CD14-positive monocyte (primary cell): ENCODE measurements at regions not wholly inside any gene's neighbourhood (a gene's known extent, or its start where the extent isn't known, plus 50 kb on each side); places are given as distances from the start of the nearest gene placed in this dataset.
A peak's percentile ranks its signal among the peaks of the same experiment; 100 is the strongest.

ENCODE experiments used
- DNase-seq, 3 donors: peaks; one replicate each; pipeline ENCODE4 v3.0.0-alpha.2; 2011 to 2022
- H2AFZ ChIP-seq: 2 replicates; pipeline ENCODE4 v1.6.0; 2012; ENCODE audit warnings: mild to moderate bottlenecking, low read depth, low read length, inconsistent platforms; ENCODE audit not compliant: insufficient read depth, poor library complexity, severe bottlenecking
- H3K27ac ChIP-seq, 2 donors: 1 replicate in 1 of 2; 2 replicates in 1 of 2; pipeline ENCODE4 v1.5.1; 2012 to 2013; ENCODE audit warnings: low read length in 2 of 2, control low read depth in 1 of 2, inconsistent platforms in 1 of 2, low read depth in 1 of 2, mild to moderate bottlenecking in 1 of 2
- H3K27me3 ChIP-seq, 2 donors: one replicate each; pipeline versions ENCODE4 v1.6.0 to v1.6.1; 2011 to 2013; ENCODE audit warnings: low read length in 2 of 2; ENCODE audit not compliant: control insufficient read depth in 2 of 2, insufficient read depth in 2 of 2
- H3K36me3 ChIP-seq, 2 donors: replicated peaks in 1 of 2; 1 replicate in 1 of 2; 2 replicates in 1 of 2; pipeline versions ENCODE4 v1.5.1 to v1.6.1; 2012 to 2013; ENCODE audit warnings: low read length in 2 of 2, control low read depth in 1 of 2, inconsistent platforms in 1 of 2, mild to moderate bottlenecking in 1 of 2; ENCODE audit not compliant: insufficient read depth in 2 of 2, control insufficient read depth in 1 of 2
- H3K4me1 ChIP-seq, 2 donors: 1 replicate in 1 of 2; 2 replicates in 1 of 2; pipeline versions ENCODE4 v1.5.1 to v1.6.1; 2012 to 2013; ENCODE audit warnings: low read length in 2 of 2, control low read depth in 1 of 2, inconsistent platforms in 1 of 2, mild to moderate bottlenecking in 1 of 2, moderate library complexity in 1 of 2; ENCODE audit not compliant: insufficient read depth in 2 of 2, control insufficient read depth in 1 of 2
- H3K4me2 ChIP-seq: replicated peaks from 2 replicates; pipeline ENCODE3; 2012; ENCODE audit warnings: low read length, moderate library complexity, mild to moderate bottlenecking; ENCODE audit not compliant: poor library complexity, severe bottlenecking; ENCODE audit errors: extremely low read depth
- H3K4me3 ChIP-seq, 3 experiments: fragments of 200-600 bp in 1 of 3; sonication (generic) in 1 of 3; replicated peaks in 1 of 3; 1 replicate in 2 of 3; 2 replicates in 1 of 3; pipeline ENCODE4 v1.5.1; 2011 to 2013; ENCODE audit warnings: low read length in 3 of 3, mild to moderate bottlenecking in 3 of 3, control low read depth in 2 of 3, low read depth in 2 of 3, inconsistent platforms in 1 of 3, moderate library complexity in 1 of 3
- H3K79me2 ChIP-seq: 2 replicates; pipeline ENCODE4 v1.6.0; 2012; ENCODE audit warnings: mild to moderate bottlenecking, control low read depth, inconsistent platforms, low read length, moderate library complexity; ENCODE audit not compliant: insufficient read depth
- H3K9ac ChIP-seq: 2 replicates; pipeline ENCODE4 v1.6.0; 2017; ENCODE audit warnings: low read length, mild to moderate bottlenecking; ENCODE audit not compliant: insufficient read depth, poor library complexity, severe bottlenecking
- H3K9me3 ChIP-seq, 2 donors: replicated peaks in 1 of 2; 1 replicate in 1 of 2; 2 replicates in 1 of 2; pipeline versions ENCODE4 v1.5.1 to v1.6.1; 2012 to 2013; ENCODE audit warnings: low read length in 2 of 2, control low read depth in 1 of 2; ENCODE audit not compliant: control insufficient read depth in 1 of 2, insufficient read depth in 1 of 2
- H4K20me1 ChIP-seq: 2 replicates; pipeline ENCODE4 v1.6.0; 2012; ENCODE audit warnings: mild to moderate bottlenecking, low read length, control low read depth, moderate library complexity; ENCODE audit not compliant: insufficient read depth
- H3K27ac Mint-ChIP-seq, 7 donors: one replicate each; pipeline ENCODE4 v1.8.0; 2020; ENCODE audit warnings: mild to moderate bottlenecking in 7 of 7, mixed read lengths in 7 of 7, moderate library complexity in 6 of 7, inconsistent platforms in 2 of 7
- H3K27me3 Mint-ChIP-seq, 3 donors: one replicate each; pipeline ENCODE4 v1.8.0; 2021 to 2022; ENCODE audit warnings: low read depth in 3 of 3, mild to moderate bottlenecking in 3 of 3, mixed read lengths in 3 of 3, moderate library complexity in 3 of 3, inconsistent platforms in 1 of 3
- H3K36me3 Mint-ChIP-seq, 2 donors: one replicate each; pipeline ENCODE4 v1.8.0; 2020; ENCODE audit warnings: mixed read lengths in 2 of 2, inconsistent platforms in 1 of 2, mild to moderate bottlenecking in 1 of 2
- H3K4me1 Mint-ChIP-seq: one replicate; pipeline ENCODE4 v1.8.0; 2020; ENCODE audit warnings: mild to moderate bottlenecking, mixed read lengths
- H3K4me3 Mint-ChIP-seq, 2 donors: one replicate each; pipeline ENCODE4 v1.8.0; 2020; ENCODE audit warnings: mild to moderate bottlenecking in 2 of 2, mixed read lengths in 2 of 2, moderate library complexity in 1 of 2
- H3K9me3 Mint-ChIP-seq, 7 donors: one replicate each; pipeline ENCODE4 v1.8.0; 2020 to 2022; ENCODE audit warnings: mixed read lengths in 7 of 7, mild to moderate bottlenecking in 6 of 7, moderate library complexity in 6 of 7, inconsistent platforms in 2 of 7
- CTCF ChIP-seq: fragments of 200-600 bp; IDR thresholded peaks from one replicate; pipeline ENCODE4 v1.8.0; 2022; ENCODE audit warnings: antibody characterized with exemption, mild to moderate bottlenecking
- WGBS: methylation state at CpG from one replicate; pipeline ENCODE4 v1.1.5; 2013; ENCODE audit warnings: missing lambda C conversion rate; ENCODE audit not compliant: insufficient coverage; 5-methylcytosine and 5-hydroxymethylcytosine counted together
- intact Hi-C, 2 donors: fragments of 100-400 bp; cut with micrococcal nuclease; formaldehyde crosslinking; loops; one replicate each; pipeline versions ENCODE4 v1.15.0 to v1.15.1; 2023

- H3K4me1 ChIP-seq, result peaks cover 7 to 9% of the 10 kb centered on the region in 2 donors
- no peak overlapping the region for H3K9ac ChIP-seq
- peaks cover 12 to 48% (median 29%) of the 10 kb centered on the region in 7 donors for H3K9me3 Mint-ChIP-seq
- no peaks in the 10 kb centered on the region for H4K20me1 ChIP-seq
- peak overlapping the region in 1 of 2 donors; percentile 37 for H3K4me3 Mint-ChIP-seq
- no peak overlapping the region for H3K4me2 ChIP-seq
- H2AFZ ChIP-seq, result no peak overlapping the region
- no peak for DNase-seq
- H3K79me2 ChIP-seq, result no peaks in the 10 kb centered on the region
- H3K36me3 Mint-ChIP-seq, result peaks cover 0 to 5% of the 10 kb centered on the region in 2 donors
- H3K36me3 ChIP-seq, result peaks cover 0 to 7% of the 10 kb centered on the region in 2 donors
- peaks cover 26 to 27% of the 10 kb centered on the region in 2 donors for H3K9me3 ChIP-seq
- H3K27ac Mint-ChIP-seq, result no peak overlapping the region
- no peak overlapping the region for H3K4me3 ChIP-seq
- intact Hi-C loops, result no loop called here
- H3K27me3 Mint-ChIP-seq, result peaks cover 47 to 51% (median 50%) of the 10 kb centered on the region in 3 donors
- H3K4me1 Mint-ChIP-seq, result peaks cover 7% of the 10 kb centered on the region
- peaks cover 40 to 49% of the 10 kb centered on the region in 2 donors for H3K27me3 ChIP-seq
- WGBS, result 92% methylated on average over 2 of the region's 3 CpGs
- H3K27ac ChIP-seq, result no peak overlapping the region
- no peak for TF ChIP-seq CTCF
Measured at GRCh38 chr6:2517401-2517800, 233.3 kb downstream of the MYLK4 start.

DNA sequence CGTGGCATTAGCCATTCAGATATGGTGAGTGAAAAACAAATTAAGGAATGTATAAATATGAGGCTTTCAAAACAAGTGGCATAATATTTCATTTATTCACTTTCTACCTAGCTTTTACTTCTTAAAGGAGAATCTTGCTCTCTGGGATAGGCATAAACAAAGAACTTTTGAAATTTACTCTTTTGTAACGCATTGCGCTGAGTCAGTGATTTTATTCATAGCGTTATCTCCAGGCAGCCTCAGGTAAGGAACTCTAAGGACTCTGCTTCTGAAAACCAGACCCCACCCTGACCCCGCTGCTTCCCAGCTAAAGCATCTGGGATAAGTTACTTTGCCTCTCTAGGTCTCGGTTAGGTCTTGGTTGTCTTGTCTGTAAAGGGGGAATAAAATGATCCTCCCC lies 234.7 kb downstream of the MYLK4 start:
- intact Hi-C loops, result no loop called here
- WGBS, result no CpG with 5 or more reads among the region's 6 CpGs
- H3K27ac ChIP-seq, result no peak overlapping the region
- peaks cover 42 to 51% of the 10 kb centered on the region in 2 donors for H3K27me3 ChIP-seq
- Mint-ChIP-seq H3K4me1 (no peaks in the 10 kb centered on the region), H3K4me3 (no peak overlapping the region), H3K27ac (no peak overlapping the region), H3K36me3 (peaks cover 0 to 5% of the 10 kb centered on the region in 2 donors), H3K9me3 (peaks cover 11 to 47% (median 28%) of the 10 kb centered on the region in 7 donors), H3K27me3 (peaks cover 45 to 51% (median 51%) of the 10 kb centered on the region in 3 donors)
- no peak overlapping the region for H3K4me2 ChIP-seq
- H3K9me3 ChIP-seq, result peaks cover 25 to 26% of the 10 kb centered on the region in 2 donors
- H3K4me1 ChIP-seq, result no peaks in the 10 kb centered on the region
- peaks cover 0 to 7% of the 10 kb centered on the region in 2 donors for H3K36me3 ChIP-seq
- H4K20me1 ChIP-seq, result no peaks in the 10 kb centered on the region
- no peak overlapping the region for H2AFZ ChIP-seq
- DNase-seq, result no peak
- no peak overlapping the region for H3K4me3 ChIP-seq
- H3K9ac ChIP-seq, result no peak overlapping the region
- no peaks in the 10 kb centered on the region for H3K79me2 ChIP-seq
- TF ChIP-seq CTCF, result no peak
